Stimulated activated effector memory CD8-positive, alpha-beta T cell treated with anti-CD3 and anti-CD28 coated beads, Interleukin-12 subunit alpha, Interleukin-12 subunit beta, amount 100 ng/mL, for 72 hours (primary cell): ENCODE measurements at regions not wholly inside any gene's neighbourhood (a gene's known extent, or its start where the extent isn't known, plus 50 kb on each side); places are given as distances from the start of the nearest gene placed in this dataset.

Experiments used
- ATAC-seq: fragments of 150-1000 bp; cut with Tn5 transposase; 2 replicates; pipeline ENCODE4 v1.10.0; 2021
- DNase-seq, 2 donors: peaks; one replicate each; pipeline ENCODE4 v3.0.0; 2021 to 2022; ENCODE audit warnings: low spot score in 2 of 2
- H3K27ac Mint-ChIP-seq: one replicate; pipeline ENCODE4 v1.8.0; 2022; ENCODE audit warnings: mild to moderate bottlenecking, mixed read lengths
- H3K36me3 Mint-ChIP-seq: one replicate; pipeline ENCODE4 v1.8.0; 2022; ENCODE audit warnings: mild to moderate bottlenecking, mixed read lengths
- H3K4me1 Mint-ChIP-seq: one replicate; pipeline ENCODE4 v1.8.0; 2022; ENCODE audit warnings: mixed read lengths
- H3K4me3 Mint-ChIP-seq: one replicate; pipeline ENCODE4 v1.8.0; 2022; ENCODE audit warnings: mild to moderate bottlenecking, mixed read lengths
- H3K9me3 Mint-ChIP-seq: one replicate; pipeline ENCODE4 v1.8.0; 2022; ENCODE audit warnings: mixed read lengths

DNA sequence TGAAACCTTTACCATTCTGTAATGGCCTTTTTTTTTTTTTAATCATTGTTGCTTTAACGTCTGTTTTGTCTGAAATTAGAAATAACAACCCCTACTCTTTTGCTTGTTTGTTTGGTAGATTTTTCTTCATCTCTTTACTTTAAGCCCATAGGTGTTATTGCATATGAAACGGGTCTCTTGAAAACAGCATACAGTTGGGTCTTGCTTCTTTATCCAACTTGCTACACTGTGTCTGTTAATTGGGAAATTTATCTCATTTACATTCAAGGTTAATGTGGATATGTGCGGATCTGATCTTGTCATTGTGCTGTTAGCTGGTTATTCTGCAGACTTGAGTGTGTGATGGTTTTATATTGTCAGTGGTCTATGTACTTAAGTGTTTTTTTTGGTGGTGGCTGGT, 78.9 kb upstream of the COP1 start:
- no peak overlapping the region for H3K4me3 Mint-ChIP-seq
- peaks cover 30% of the 10 kb centered on the region for H3K9me3 Mint-ChIP-seq
- no peak for ATAC-seq

DNA sequence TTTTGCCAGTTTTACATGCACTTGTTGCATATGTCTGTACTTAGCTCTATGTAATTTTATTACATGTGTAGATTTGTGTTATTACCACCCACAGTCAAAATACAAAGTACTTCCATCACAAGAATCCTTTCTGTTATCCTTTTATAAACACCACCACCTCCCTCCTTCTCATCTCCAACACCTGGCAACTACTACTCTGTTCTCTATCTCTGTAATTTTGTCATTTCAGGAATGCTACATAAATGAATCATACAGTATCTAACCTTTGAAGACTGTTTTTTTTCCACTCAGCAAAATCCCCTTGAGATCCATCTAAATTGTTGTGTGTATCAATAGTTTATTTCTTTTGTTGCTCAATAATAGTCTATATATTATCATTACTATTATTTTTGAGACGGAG, 64.5 kb upstream of the COP1 start:
- ATAC-seq (no peak), DNase-seq (no peak)
- H3K4me1 Mint-ChIP-seq: no peaks in the 10 kb centered on the region
- H3K36me3 Mint-ChIP-seq: no peaks in the 10 kb centered on the region
- H3K9me3 Mint-ChIP-seq: no peaks in the 10 kb centered on the region
- no peak overlapping the region for H3K27ac Mint-ChIP-seq
- no peak overlapping the region for H3K4me3 Mint-ChIP-seq

More for the DNA sequence above, 78.9 kb upstream of the COP1 start:
- Mint-ChIP-seq H3K27ac (no peak overlapping the region), H3K36me3 (no peaks in the 10 kb centered on the region), H3K4me1 (no peaks in the 10 kb centered on the region)
- DNase-seq: no peak
